ENCODE measurements at regions not wholly inside any gene's neighbourhood (a gene's known extent, or its start where the extent isn't known, plus 50 kb on each side); places are given as distances from the start of the nearest gene placed in this dataset.
"Not testable (repeated sequence)": the region's sequence is repeated elsewhere in the genome, so short reads cannot be mapped to it uniquely, and the experiment has no call there.

DNA sequence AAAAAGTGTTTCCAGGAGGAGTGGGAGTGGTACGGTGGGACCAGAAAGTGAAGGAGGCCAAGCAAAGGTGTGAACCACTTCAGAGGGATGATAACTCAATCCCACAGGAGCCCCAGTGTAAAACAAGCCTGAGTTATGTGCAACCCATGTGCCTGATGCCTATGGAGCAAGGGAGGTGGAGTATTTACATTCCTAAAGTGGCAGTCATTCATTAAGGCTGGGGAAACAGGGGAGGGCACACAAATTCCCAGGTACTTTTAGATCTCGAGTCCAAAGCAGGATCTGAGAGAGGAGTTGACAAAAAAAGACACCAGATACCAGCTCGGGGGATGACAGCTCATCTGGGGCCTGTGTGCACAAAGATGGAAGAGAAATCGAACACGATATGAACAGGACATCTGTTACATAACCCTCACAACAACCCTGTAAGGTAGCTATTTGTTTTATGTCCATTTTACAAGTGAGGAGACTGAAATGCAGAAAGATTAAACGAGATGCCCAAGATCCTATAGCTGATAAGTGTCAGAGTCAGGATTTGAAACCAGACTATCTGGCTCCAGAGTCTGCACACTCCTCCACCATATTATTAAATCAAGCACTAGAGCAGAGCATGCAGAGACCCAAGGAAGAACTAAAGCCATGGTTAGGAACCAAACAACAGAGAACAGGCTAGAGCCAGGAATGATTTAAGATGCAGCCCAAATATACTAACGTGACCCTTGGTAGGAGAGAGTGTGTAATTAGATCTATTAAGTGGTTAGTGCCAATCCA lies 91.9 kb upstream of the MAPK10 start:
- DNase-seq (ENCODE audit: insufficient read length, low spot score): no peak
- TF ChIP-seq, protein P1, sequence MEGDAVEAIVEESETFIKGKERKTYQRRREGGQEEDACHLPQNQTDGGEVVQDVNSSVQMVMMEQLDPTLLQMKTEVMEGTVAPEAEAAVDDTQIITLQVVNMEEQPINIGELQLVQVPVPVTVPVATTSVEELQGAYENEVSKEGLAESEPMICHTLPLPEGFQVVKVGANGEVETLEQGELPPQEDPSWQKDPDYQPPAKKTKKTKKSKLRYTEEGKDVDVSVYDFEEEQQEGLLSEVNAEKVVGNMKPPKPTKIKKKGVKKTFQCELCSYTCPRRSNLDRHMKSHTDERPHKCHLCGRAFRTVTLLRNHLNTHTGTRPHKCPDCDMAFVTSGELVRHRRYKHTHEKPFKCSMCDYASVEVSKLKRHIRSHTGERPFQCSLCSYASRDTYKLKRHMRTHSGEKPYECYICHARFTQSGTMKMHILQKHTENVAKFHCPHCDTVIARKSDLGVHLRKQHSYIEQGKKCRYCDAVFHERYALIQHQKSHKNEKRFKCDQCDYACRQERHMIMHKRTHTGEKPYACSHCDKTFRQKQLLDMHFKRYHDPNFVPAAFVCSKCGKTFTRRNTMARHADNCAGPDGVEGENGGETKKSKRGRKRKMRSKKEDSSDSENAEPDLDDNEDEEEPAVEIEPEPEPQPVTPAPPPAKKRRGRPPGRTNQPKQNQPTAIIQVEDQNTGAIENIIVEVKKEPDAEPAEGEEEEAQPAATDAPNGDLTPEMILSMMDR (IDR thresholded peaks at IDR 0.05; ENCODE audit: insufficient read depth, missing control alignments): no peak
- FAIRE-seq: no peak

DNA sequence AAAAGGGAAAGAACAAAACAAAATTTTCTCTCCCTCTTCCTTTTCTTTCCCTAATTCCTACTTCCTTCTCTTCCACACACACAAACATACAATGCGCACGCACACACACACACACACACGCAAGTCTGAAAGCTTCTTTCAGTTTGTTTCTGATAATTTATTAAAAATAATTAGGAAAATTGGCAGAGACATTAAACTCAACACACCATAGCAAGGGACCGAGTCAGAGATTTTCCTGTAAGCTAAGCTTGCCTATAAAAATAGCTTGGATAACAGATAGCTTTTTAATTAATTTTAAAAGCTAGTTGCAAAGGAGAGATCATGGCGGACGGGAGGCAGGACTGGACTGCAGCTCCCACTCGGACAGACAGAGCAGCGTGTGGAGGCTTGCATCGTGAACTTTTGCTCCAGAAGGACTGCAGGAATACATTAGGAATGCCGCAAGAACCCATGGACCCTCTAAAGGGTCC lies 92.6 kb upstream of the MAPK10 start:
- DNase-seq (ENCODE audit: insufficient read length, low spot score) (no peak), FAIRE-seq (no peak)
- TF ChIP-seq, protein P1 (IDR thresholded peaks at IDR 0.05; ENCODE audit: insufficient read depth, missing control alignments): no peak

DNA sequence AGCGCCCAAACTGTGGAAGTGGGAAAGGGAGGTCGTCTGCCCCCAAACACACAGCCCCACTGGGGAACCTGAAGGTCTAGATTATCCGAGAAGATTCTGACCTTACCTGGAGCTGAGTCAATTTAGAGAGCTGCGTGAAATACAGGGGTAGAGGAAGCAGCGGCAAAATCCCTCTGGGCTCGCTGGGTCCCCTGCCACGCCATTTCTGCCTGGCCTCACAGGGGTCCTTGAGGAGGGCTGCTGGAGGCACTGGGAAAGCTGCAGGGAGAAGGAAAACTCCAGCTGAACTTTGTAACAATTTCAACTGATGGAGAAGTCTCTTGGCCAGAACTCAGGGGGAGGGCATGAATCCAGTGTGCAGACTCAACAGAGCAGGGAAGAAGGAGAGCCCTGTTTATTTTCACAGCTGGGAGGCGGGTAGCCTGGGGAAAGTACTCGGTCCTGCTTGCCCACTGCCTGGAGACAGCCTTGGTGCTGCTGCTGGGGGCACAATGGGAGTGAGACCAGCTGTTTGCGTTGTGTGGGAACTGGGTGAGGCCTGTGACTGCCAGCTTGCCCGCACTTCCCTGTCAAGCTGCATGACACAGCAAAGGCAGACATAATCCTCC lies 93.2 kb upstream of the MAPK10 start:
- TF ChIP-seq, protein P1 (IDR thresholded peaks at IDR 0.05; ENCODE audit: insufficient read depth, missing control alignments): no peak
- FAIRE-seq: no peak
- DNase-seq (ENCODE audit: insufficient read length, low spot score): no peak

DNA sequence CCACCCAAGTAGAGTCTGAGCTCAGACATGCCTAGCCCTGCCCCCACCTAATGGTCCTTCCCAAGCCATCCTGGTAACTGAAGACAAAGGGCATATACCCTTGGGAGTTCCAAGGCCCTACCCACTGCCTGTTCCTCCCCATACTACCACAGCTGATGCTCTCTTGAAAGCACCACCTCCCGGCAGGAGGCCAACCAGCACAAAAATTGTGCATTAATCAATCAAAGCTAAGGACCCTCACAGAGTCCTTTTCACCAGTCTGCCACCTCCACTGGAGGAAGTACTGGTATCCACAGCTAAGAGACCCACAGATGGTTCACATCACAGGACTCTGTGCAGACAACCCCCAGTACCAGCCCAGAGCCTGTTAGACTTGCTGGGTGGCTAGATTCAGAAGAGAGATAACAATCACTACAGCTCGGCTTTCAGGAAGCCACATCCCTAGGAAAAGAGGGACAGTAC lies 93.8 kb upstream of the MAPK10 start:
- FAIRE-seq; DNase-seq (ENCODE audit: insufficient read length, low spot score): not testable (repeated sequence)

DNA sequence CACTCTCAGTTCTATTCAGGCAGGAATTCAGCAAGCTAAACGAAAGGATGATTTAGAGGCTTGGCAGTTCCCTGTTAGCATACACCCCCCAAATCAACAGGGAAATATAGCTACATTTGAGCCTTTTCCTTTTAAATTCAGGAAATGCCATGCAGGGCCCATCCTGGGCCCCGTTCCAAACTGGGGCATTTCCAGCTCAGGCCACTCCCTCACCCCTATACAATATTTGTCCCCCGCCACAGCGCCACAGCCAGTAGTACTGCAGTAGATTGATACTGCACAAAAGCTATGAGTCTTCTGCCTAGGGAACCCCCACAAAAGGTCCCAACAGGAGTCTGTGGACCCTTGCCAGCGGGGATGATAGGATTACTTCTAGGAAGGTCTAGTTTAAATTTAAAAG lies 102.0 kb upstream of the MAPK10 start:
- no peak for FAIRE-seq
- DNase-seq (ENCODE audit: insufficient read length, low spot score): no peak
- TF ChIP-seq, protein P1 (IDR thresholded peaks at IDR 0.05; ENCODE audit: insufficient read depth, missing control alignments): no peak

DNA sequence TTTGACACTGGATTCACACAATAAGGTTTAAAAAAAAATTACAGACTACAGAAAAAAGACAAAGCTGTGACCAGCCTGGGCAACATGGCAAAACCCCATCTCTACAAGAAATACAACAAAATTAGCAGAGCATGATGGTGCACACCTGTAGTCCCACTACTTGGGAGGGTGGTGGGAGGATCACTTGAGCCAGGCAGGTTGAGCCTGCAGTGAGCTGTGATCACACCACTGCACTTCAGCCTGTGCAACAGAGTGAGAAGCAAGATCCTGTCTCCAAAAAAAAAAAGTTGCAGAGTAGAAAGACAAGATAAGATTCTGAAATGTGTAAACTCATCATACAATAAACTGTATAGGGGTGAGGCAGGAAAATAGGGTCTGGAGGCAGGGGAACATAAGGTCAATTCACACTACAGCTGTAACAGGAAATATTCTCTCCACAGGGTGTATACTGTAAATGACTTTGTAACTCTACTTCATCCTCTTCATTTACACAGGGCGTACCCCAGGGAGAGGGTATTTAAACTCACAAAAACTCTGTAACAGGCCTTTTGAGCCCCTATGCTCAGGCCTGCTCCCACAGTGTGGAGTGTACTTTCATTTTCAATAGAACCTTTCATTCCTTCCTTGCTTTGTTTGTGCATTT lies 112.6 kb upstream of the MAPK10 start:
- FAIRE-seq: no peak
- no peak for DNase-seq (ENCODE audit: insufficient read length, low spot score)
- TF ChIP-seq, protein P1 (IDR thresholded peaks at IDR 0.05; ENCODE audit: insufficient read depth, missing control alignments): no peak

DNA sequence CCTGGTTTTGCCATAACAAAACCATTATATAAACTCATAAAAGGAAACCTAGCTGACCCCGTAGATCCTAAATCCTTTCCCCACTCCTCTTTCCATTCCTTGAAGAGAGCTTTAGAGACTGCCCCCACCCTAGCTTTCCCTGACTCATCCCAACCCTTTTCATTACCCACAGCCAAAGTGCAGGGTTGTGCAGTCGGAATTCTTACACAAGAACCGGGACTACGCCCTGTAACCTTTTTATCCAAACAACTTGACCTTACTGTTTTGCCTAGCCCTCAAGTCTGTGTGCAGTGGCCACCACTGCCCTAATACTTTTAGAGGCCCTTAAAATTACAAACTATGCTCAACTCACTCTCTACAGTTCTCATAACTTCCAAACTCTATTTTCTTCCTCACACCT lies 116.0 kb upstream of the PTPN13 start:
- not testable (repeated sequence) for DNase-seq (ENCODE audit: insufficient read length, low spot score); FAIRE-seq

DNA sequence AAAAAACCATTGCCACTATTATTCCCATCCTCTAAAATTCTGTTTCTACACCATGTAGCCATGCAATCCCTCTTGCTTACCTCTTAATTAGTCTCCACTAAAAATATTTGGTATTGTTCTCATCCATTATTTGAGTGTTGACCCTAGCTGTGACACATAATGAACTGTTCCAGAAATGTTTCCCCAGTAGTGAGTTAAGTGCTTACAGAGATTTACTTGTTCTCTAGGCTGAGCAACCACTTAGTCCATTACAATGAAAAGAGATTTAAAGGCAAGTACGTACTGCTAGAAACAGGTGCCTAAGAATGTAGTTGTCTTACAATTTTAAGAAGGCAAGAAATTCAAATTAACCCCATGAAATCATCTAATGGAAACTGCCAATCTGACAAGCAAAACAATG lies 112.7 kb upstream of the PTPN13 start:
- DNase-seq (ENCODE audit: insufficient read length, low spot score) (no peak), FAIRE-seq (no peak)
- TF ChIP-seq, protein P1 (IDR thresholded peaks at IDR 0.05; ENCODE audit: insufficient read depth, missing control alignments): no peak
